Lower lobe of right lung (tissue), 2 donors: ENCODE measurements at regions not wholly inside any gene's neighbourhood (a gene's known extent, or its start where the extent isn't known, plus 50 kb on each side); places are given as distances from the start of the nearest gene placed in this dataset.

Source experiments
- ATAC-seq, 2 donors: fragments of 200-7000 bp; cut with Tn5 transposase; one replicate each; pipeline ENCODE4 v1.9.1; 2020 to 2022; ENCODE audit warnings: mild to moderate bottlenecking in 2 of 2, moderate library complexity in 2 of 2
- DNase-seq: peaks from one replicate; pipeline ENCODE4 v3.0.0-alpha.2; 2020
- H3K27ac ChIP-seq: fragments of 200-600 bp; one replicate; pipeline ENCODE4 v1.8.0; 2022
- H3K27me3 ChIP-seq: fragments of 200-600 bp; one replicate; pipeline ENCODE4 v1.8.0; 2022; ENCODE audit warnings: low read depth
- H3K36me3 ChIP-seq: fragments of 200-600 bp; one replicate; pipeline ENCODE4 v1.8.0; 2022; ENCODE audit warnings: mild to moderate bottlenecking
- H3K4me1 ChIP-seq: fragments of 200-600 bp; one replicate; pipeline ENCODE4 v1.8.0; 2022
- H3K4me3 ChIP-seq: fragments of 200-600 bp; one replicate; pipeline ENCODE4 v1.8.0; 2022; ENCODE audit warnings: mild to moderate bottlenecking
- H3K9me3 ChIP-seq: fragments of 200-600 bp; one replicate; pipeline ENCODE4 v1.8.0; 2022
- CTCF ChIP-seq: fragments of 200-600 bp; IDR thresholded peaks from one replicate; pipeline ENCODE4 v1.8.0; 2022; ENCODE audit warnings: antibody characterized with exemption, mild to moderate bottlenecking
- intact Hi-C: fragments of 100-400 bp; cut with DNase I; formaldehyde crosslinking; loops from one replicate; pipeline ENCODE4 v1.11.0; 2022
- donor health status: DM: no; HTN: yes; CAD: no; lungs with severe emphysema.

- H3K9me3 ChIP-seq: no peaks in the 10 kb centered on the region
- H3K36me3 ChIP-seq: no peaks in the 10 kb centered on the region
- DNase-seq: no peak
- no peak overlapping the region for H3K4me3 ChIP-seq
- intact Hi-C loops: no loop called here
- TF ChIP-seq CTCF: no peak
- no peaks in the 10 kb centered on the region for H3K27me3 ChIP-seq
- peaks cover 8% of the 10 kb centered on the region for H3K4me1 ChIP-seq
- no peak overlapping the region for H3K27ac ChIP-seq
- ATAC-seq: no peak
Measured at GRCh38 chr5:116668390-116668789, 93.8 kb upstream of the SEMA6A start.

DNA sequence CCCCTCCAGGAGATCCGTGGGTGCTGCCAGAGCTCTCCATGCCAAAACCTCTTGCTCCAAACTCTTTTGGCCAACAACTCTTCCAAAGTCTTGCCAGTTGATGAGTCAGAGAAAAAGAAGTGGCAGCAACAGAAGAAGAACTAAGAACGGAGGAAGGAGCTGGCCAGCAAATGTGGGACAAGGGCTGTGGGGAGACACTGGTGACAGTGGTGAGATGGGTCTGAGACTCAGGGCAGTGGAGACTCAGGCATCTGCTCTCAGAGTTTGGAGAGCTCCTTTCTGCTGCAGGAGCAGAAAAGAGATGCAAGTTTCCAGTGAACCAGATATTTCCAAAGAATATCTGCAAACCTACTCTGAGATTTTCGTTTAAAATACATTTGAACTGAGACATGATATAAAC is 92.3 kb upstream of the SEMA6A start:
- ATAC-seq (no peak), DNase-seq (no peak)
- no peak overlapping the region for H3K27ac ChIP-seq
- no peaks in the 10 kb centered on the region for H3K36me3 ChIP-seq
- peaks cover under 1% of the 10 kb centered on the region for H3K9me3 ChIP-seq
- no peaks in the 10 kb centered on the region for H3K27me3 ChIP-seq
- TF ChIP-seq CTCF: no peak
- H3K4me1 ChIP-seq: peaks cover 8% of the 10 kb centered on the region
- H3K4me3 ChIP-seq: no peak overlapping the region
- intact Hi-C loops: no loop called here

DNA sequence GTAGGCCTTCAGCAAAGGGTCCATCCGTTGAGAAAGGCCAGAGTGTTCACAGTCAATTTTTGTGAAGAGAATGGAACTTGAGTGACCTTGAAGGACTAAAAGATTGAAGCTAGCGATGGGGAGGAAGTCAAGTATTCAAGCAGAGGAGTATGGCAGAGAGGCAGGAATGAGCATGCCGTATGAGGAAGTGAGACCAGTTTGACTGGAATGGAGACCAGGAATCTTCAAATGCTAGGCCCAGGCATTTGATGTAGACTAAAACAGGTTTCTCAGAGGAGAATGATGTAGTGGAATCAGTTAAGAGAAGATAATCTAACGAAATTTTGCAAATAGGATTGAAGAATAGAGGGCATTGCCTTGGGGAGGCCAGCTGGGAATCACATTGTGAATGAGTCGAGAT is 90.4 kb upstream of the SEMA6A start:
- Histone ChIP-seq H3K27me3 (no peaks in the 10 kb centered on the region), H3K9me3 (peaks cover 4% of the 10 kb centered on the region), H3K4me1 (peaks cover 4% of the 10 kb centered on the region), H3K27ac (no peak overlapping the region), H3K4me3 (no peak overlapping the region), H3K36me3 (no peaks in the 10 kb centered on the region)
- intact Hi-C loops: no loop called here
- DNase-seq: no peak
- ATAC-seq: no peak
- no peak for TF ChIP-seq CTCF

GRCh38 chr5:116663081-116663480 is 88.5 kb upstream of the SEMA6A start:
- TF ChIP-seq CTCF: no peak
- no peaks in the 10 kb centered on the region for H3K4me1 ChIP-seq
- peaks cover 4% of the 10 kb centered on the region for H3K9me3 ChIP-seq
- intact Hi-C loops: no loop called here
- H3K27ac ChIP-seq: no peak overlapping the region
- no peak for DNase-seq
- H3K4me3 ChIP-seq: no peak overlapping the region
- H3K27me3 ChIP-seq: no peaks in the 10 kb centered on the region
- no peaks in the 10 kb centered on the region for H3K36me3 ChIP-seq
- no peak for ATAC-seq

GRCh38 chr5:116661419-116661818 is 86.8 kb upstream of the SEMA6A start:
- intact Hi-C loops: no loop called here
- Histone ChIP-seq H3K27me3 (no peaks in the 10 kb centered on the region), H3K9me3 (peaks cover 4% of the 10 kb centered on the region), H3K27ac (no peak overlapping the region), H3K4me1 (no peaks in the 10 kb centered on the region), H3K4me3 (no peak overlapping the region), H3K36me3 (no peaks in the 10 kb centered on the region)
- ATAC-seq (no peak), DNase-seq (no peak)
- TF ChIP-seq CTCF: no peak

GRCh38 chr5:116660929-116661328 is 86.3 kb upstream of the SEMA6A start:
- no peaks in the 10 kb centered on the region for H3K4me1 ChIP-seq
- DNase-seq: no peak
- no peak overlapping the region for H3K4me3 ChIP-seq
- intact Hi-C loops: no loop called here
- H3K27ac ChIP-seq: no peak overlapping the region
- no peaks in the 10 kb centered on the region for H3K36me3 ChIP-seq
- no peak for TF ChIP-seq CTCF
- H3K27me3 ChIP-seq: no peaks in the 10 kb centered on the region
- H3K9me3 ChIP-seq: peaks cover 4% of the 10 kb centered on the region
- ATAC-seq: no peak
